ENCODE measurements at regions not wholly inside any gene's neighbourhood (a gene's known extent, or its start where the extent isn't known, plus 50 kb on each side); places are given as distances from the start of the nearest gene placed in this dataset.

DNA sequence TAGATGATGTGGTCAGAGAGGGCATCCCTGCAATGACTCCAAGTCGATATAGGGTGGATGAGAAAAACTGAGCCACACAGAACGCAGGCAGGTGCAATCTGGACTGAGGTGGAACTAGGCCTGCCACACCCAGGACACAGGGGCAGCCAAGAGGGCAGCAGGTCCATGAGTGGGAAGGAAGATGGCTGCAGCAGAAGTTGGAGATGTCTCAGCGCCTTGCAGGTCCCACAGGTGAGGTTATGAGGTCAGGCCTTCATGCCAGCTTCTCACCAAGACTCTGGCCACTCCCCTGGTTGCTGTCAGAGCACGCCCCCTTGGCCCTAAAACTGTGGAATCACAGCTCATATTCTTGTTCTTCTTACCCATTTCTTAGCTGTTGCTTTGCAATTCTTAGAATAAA lies 147.7 kb upstream of the VSTM2B start:
- H3K36me3 ChIP-seq (ENCODE audit: control insufficient read depth in 2 of 3, insufficient read depth in 3 of 3, low read length in 3 of 3) = no peaks in the 10 kb centered on the region
- TF ChIP-seq, protein P1, sequence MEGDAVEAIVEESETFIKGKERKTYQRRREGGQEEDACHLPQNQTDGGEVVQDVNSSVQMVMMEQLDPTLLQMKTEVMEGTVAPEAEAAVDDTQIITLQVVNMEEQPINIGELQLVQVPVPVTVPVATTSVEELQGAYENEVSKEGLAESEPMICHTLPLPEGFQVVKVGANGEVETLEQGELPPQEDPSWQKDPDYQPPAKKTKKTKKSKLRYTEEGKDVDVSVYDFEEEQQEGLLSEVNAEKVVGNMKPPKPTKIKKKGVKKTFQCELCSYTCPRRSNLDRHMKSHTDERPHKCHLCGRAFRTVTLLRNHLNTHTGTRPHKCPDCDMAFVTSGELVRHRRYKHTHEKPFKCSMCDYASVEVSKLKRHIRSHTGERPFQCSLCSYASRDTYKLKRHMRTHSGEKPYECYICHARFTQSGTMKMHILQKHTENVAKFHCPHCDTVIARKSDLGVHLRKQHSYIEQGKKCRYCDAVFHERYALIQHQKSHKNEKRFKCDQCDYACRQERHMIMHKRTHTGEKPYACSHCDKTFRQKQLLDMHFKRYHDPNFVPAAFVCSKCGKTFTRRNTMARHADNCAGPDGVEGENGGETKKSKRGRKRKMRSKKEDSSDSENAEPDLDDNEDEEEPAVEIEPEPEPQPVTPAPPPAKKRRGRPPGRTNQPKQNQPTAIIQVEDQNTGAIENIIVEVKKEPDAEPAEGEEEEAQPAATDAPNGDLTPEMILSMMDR (IDR thresholded peaks at IDR 0.05; ENCODE audit: borderline replicate concordance, extremely low read depth, insufficient read depth) = no peak
- no peaks in the 10 kb centered on the region for H3K4me1 ChIP-seq (ENCODE audit: control insufficient read depth in 2 of 3, insufficient read depth in 2 of 3, low read depth in 1 of 3, low read length in 3 of 3)
- no peak overlapping the region for H3K27ac ChIP-seq (ENCODE audit: low read depth in 2 of 2, low read length in 2 of 2)
- no peak overlapping the region for H3K9ac ChIP-seq (ENCODE audit: low read length in 3 of 3)
- intact Hi-C loops (cut with DNase I) = no loop called here
- H3K27me3 ChIP-seq (ENCODE audit: control insufficient read depth, insufficient read depth, low read length) = no peaks in the 10 kb centered on the region
- H3K4me3 ChIP-seq (ENCODE audit: low read length in 3 of 3) = no peak overlapping the region
- H3K9me3 ChIP-seq (ENCODE audit: control insufficient read depth in 2 of 3, insufficient read depth in 1 of 3, low read length in 3 of 3) = no peaks in the 10 kb centered on the region
- FAIRE-seq (no peak), DNase-seq (peak in 3 of 5 donors; percentile 1 to 14 (median 10))

DNA sequence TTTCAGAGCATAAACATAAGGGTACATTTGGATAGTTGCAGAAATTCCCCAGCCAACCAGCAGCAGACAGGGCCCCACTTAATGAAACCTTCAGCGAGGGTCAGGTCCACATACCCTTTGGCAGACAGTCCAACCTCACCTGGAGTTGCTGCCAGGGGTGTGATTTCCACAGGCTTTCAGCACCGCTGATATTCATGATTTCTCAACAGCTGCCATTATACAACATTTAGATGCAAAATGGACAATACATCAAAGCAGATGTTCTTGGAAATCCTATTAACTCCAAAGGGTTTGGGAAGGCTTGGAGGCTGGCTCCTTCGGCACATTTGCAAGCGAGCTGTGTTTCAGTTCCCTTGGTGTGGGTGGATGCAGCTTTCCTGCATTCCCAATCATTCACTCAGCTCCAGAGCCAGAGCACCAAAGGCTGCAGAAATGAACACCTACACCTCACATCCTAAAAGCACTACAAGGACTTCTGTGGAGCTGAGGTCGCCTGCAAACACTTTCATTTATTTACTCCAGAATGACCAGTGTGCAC lies 147.2 kb upstream of the VSTM2B start:
- DNase-seq = peak in 2 of 5 donors; percentile 1 to 7
- TF ChIP-seq, protein P1 (IDR thresholded peaks at IDR 0.05; ENCODE audit: borderline replicate concordance, extremely low read depth, insufficient read depth) = no peak
- Histone ChIP-seq H3K36me3 (ENCODE audit: control insufficient read depth in 2 of 3, insufficient read depth in 3 of 3, low read length in 3 of 3) (no peaks in the 10 kb centered on the region), H3K4me3 (ENCODE audit: low read length in 3 of 3) (no peak overlapping the region), H3K4me1 (ENCODE audit: control insufficient read depth in 2 of 3, insufficient read depth in 2 of 3, low read depth in 1 of 3, low read length in 3 of 3) (no peaks in the 10 kb centered on the region), H3K9me3 (ENCODE audit: control insufficient read depth in 2 of 3, insufficient read depth in 1 of 3, low read length in 3 of 3) (no peaks in the 10 kb centered on the region), H3K27ac (ENCODE audit: low read depth in 2 of 2, low read length in 2 of 2) (no peak overlapping the region), H3K27me3 (ENCODE audit: control insufficient read depth, insufficient read depth, low read length) (no peaks in the 10 kb centered on the region), H3K9ac (ENCODE audit: low read length in 3 of 3) (no peak overlapping the region)
- intact Hi-C loops (cut with DNase I) = no loop called here
- FAIRE-seq = no peak

DNA sequence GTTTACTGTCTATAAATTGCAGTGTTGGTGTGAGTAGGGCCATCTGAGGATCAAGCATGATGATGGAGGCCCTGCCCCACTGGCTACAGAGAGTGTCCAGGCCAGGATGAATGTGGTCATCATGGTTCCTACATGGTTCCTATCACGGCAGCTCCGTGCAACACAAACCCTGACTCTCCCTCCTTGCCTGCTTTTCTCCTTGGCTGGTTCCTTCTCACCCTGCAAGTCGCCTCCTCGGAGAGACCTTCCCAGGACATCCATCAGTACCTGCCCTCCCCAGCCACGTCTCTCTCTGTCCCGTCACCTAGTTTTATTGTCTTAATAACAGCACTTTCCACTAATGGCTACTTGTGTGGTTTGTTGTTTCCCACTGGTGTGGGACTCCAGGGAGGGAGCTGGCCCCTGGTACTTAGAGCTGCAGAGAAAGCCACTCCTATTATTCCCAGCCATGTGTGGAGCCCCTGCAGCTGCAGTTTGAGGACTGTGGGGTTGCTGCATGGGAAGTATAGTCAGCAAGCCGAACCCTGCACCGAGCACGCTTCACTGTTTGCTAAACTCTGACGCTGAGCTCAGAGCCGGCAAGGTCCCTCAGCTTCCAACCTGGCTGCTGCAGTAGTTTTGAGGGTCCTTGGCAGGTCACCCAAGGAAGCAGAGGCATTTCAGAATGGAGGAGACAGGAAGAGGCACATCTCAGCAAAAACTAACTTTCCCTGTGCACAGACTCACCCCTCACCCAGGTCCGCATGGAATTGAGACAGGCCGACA lies 146.4 kb upstream of the VSTM2B start:
- H3K9ac ChIP-seq (ENCODE audit: low read length in 3 of 3) = no peak overlapping the region
- H3K27ac ChIP-seq (ENCODE audit: low read depth in 2 of 2, low read length in 2 of 2) = no peak overlapping the region
- intact Hi-C loops (cut with DNase I) = no loop called here
- H3K9me3 ChIP-seq (ENCODE audit: control insufficient read depth in 2 of 3, insufficient read depth in 1 of 3, low read length in 3 of 3) = no peaks in the 10 kb centered on the region
- no peaks in the 10 kb centered on the region for H3K36me3 ChIP-seq (ENCODE audit: control insufficient read depth in 2 of 3, insufficient read depth in 3 of 3, low read length in 3 of 3)
- DNase-seq = peak in 2 of 5 donors; percentile 7 to 24
- H3K4me1 ChIP-seq (ENCODE audit: control insufficient read depth in 2 of 3, insufficient read depth in 2 of 3, low read depth in 1 of 3, low read length in 3 of 3) = no peaks in the 10 kb centered on the region
- no peaks in the 10 kb centered on the region for H3K27me3 ChIP-seq (ENCODE audit: control insufficient read depth, insufficient read depth, low read length)
- H3K4me3 ChIP-seq (ENCODE audit: low read length in 3 of 3) = no peak overlapping the region
- TF ChIP-seq, protein P1 (IDR thresholded peaks at IDR 0.05; ENCODE audit: borderline replicate concordance, extremely low read depth, insufficient read depth) = no peak
- FAIRE-seq = no peak
